Fibroblast of skin of abdomen (primary cell): ENCODE measurements at regions not wholly inside any gene's neighbourhood (a gene's known extent, or its start where the extent isn't known, plus 50 kb on each side); places are given as distances from the start of the nearest gene placed in this dataset.
A peak's percentile ranks its signal among the peaks of the same experiment; 100 is the strongest.

Source experiments
- DNase-seq: peaks from one replicate; pipeline ENCODE4 v3.0.0-alpha.2; 2013

GRCh38 chr1:96865731-96866685, 144.4 kb downstream of the PTBP2 start:
- peak; percentile 89 for DNase-seq

- no peak for DNase-seq
Observed at GRCh38 chr1:96872757-96873156, 151.2 kb downstream of the PTBP2 start.

GRCh38 chr1:96878640-96879039, 157.1 kb downstream of the PTBP2 start:
- no peak for DNase-seq

DNA sequence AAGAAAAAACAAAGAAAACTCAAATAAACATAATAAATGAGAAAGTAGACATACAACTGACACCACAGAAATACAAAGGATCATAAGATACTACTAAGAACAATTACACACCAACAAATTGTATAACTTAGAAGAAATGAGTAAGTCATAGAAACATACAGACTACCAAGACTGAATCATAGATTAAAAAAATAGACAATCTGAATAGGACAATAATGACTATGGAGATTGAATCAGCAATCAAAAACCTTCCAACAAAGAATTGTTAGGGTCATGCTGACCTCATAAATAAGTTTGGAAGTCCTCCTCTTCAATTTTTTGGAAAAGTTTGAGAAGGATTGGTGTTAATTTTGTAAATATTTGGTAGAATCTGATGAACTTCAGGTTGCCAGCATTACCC, 159.0 kb downstream of the PTBP2 start:
- no peak for DNase-seq

- DNase-seq: peak; percentile 5
Observed at GRCh38 chr1:96882096-96882495, 160.5 kb downstream of the PTBP2 start.

DNA sequence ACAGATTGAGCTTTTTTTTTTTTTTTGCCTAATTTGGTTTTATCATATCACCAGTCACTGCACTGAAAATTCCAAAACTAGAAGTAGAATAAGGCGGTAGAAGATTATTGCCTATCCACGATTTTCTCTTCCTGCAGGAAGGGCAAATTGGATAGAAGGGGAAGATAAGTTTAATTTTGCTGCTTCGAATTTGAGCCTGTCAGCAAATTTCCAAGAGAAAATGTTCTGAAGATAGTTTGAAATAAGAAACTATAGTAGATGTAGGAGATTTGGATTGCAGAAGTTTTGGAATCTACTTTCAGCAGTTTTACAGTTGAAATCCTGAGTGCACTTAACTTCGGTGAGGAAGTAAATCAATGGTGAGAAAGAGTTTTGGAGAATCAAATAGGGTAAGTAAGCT, 164.9 kb downstream of the PTBP2 start:
- DNase-seq: no peak

- no peak for DNase-seq
Observed at GRCh38 chr1:96887501-96887900, 165.9 kb downstream of the PTBP2 start.

GRCh38 chr1:96901783-96902363, 180.3 kb downstream of the PTBP2 start:
- DNase-seq: no peak

DNA sequence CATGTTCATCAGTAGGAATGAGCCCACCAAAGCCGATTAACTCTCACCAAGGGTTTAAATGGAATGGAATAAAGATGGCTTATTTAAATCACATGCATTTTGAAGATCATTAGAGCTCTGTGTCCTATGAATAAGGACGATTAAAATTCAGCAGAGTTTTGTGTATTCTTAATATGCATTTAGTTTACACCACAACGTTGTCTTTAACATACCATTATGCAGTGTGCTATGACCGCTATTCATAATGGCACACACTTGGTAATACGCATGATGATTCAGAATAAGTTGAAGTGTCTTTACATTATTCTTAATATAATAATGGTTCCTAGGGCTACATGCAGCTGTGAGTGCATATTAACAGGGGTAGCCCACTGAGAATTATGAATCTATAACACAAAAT, 190.7 kb downstream of the PTBP2 start:
- no peak for DNase-seq

GRCh38 chr1:96915701-96916100, 194.1 kb downstream of the PTBP2 start:
- peak; percentile 56 for DNase-seq

GRCh38 chr1:96918406-96918805, 196.8 kb downstream of the PTBP2 start:
- DNase-seq: peak; percentile 65

GRCh38 chr1:96922181-96922580, 200.6 kb downstream of the PTBP2 start:
- DNase-seq: no peak

- DNase-seq: no peak
Observed at GRCh38 chr1:96923753-96924152, 202.2 kb downstream of the PTBP2 start.

DNA sequence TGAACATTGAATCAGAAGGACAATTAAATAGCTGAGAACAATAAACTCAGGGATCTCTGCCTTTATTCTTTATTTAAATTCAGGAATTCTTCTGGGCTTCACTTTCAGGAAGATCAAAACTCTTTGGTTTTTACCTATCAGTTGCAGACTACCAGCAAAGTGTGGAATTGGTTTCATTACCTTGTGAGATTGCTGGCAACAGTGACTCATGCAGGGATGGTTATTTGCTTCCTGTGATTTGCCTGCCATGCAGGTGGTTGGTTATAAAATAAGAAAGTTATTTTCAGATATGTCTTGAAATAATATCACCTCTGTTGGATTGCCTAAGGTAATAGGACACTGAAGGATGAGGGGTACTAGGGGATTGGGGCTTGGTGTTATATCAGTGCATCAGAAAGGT, 204.6 kb downstream of the PTBP2 start:
- DNase-seq: no peak

- peak; percentile 69 for DNase-seq
Observed at GRCh38 chr1:96927125-96927524, 205.5 kb downstream of the PTBP2 start.

- no peak for DNase-seq
Observed at GRCh38 chr1:96931136-96931535, 209.6 kb downstream of the PTBP2 start.

- DNase-seq: no peak
Observed at GRCh38 chr1:96934282-96934681, 212.7 kb downstream of the PTBP2 start.

GRCh38 chr1:96944432-96945092, 223.0 kb downstream of the PTBP2 start:
- DNase-seq: no peak

DNA sequence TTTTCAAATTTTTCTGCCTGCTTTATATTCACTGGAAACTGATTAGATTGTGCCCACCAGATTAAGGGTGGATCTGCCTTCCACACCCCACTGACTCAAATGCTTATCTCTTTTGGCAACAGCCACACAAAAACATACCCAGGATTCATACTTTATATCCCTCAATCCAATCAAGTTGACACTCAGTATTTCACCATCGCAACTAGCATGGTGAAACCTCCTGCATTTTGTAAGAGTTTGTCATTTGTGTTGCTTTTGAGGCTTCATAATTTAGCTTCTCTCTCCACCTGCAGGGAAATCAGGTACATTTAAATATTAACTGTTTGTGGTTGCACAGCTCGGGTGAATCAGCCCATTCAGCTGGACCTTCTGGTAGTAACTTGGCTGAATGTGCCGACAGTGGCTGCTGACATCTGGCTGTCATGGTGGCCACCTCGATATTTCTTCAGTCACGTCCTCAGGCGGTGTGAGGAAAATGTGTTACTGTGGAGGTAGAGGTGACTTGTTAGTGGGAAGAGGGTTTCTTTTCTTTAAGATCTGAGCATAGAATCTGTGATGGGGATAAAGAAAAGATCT, 224.0 kb downstream of the PTBP2 start:
- DNase-seq: no peak

- no peak for DNase-seq
Observed at GRCh38 chr1:96955307-96956012, 233.9 kb downstream of the PTBP2 start.

GRCh38 chr1:96962216-96962615, 240.6 kb downstream of the PTBP2 start:
- no peak for DNase-seq

- peak; percentile 70 for DNase-seq
Observed at GRCh38 chr1:96962751-96963211, 241.2 kb downstream of the PTBP2 start.
